ENCODE measurements at regions not wholly inside any gene's neighbourhood (a gene's known extent, or its start where the extent isn't known, plus 50 kb on each side); places are given as distances from the start of the nearest gene placed in this dataset.

DNA sequence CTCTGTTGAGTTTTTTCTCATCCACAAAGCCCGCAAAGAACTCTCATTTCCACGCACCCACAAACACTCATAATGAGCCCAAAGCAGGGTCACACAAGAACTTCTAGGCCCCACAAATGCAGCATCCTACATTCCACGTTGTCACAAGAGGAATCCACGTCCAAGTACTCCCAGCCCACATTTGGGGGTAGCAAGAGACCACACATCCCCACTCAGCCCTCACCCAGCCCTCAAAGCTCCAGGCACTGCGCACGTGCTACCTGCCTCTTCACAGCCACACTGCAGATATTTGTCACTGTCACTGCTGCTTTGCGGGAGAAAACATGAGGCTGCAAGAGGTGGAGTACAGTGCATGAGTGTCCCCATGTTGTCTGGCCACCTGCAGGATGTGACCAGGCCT, 187.6 kb upstream of the CDYL start:
- Histone ChIP-seq H3K4me2 (ENCODE audit: insufficient read depth, low read length) (no peak overlapping the region), H3K9ac (replicated peaks; ENCODE audit: extremely low read depth, insufficient read depth, low read length) (no peak overlapping the region), H3K27me3 (ENCODE audit: control insufficient read depth in 2 of 2, insufficient read depth in 2 of 2, low read length in 2 of 2) (no peaks in the 10 kb centered on the region), H3K4me3 (replicated peaks in 1 of 3; ENCODE audit: insufficient read depth in 1 of 3, low read depth in 1 of 3, low read length in 3 of 3) (no peak overlapping the region), H4K20me1 (replicated peaks; ENCODE audit: control insufficient read depth, extremely low read depth, insufficient read depth, low read length) (no peaks in the 10 kb centered on the region), H3K4me1 (ENCODE audit: control insufficient read depth, extremely low read depth, insufficient read depth, low read length) (no peaks in the 10 kb centered on the region), H3K9me3 (replicated peaks; ENCODE audit: control insufficient read depth, insufficient read depth, low read length) (no peaks in the 10 kb centered on the region), H3K27ac (ENCODE audit: insufficient read depth, low read depth, low read length) (no peak overlapping the region), H3K79me2 (ENCODE audit: control insufficient read depth, insufficient read depth, low read length) (no peaks in the 10 kb centered on the region), H3K9me1 (replicated peaks; ENCODE audit: control insufficient read depth, extremely low read depth, insufficient read depth, low read length) (no peaks in the 10 kb centered on the region), H3K36me3 (ENCODE audit: control insufficient read depth in 2 of 2, extremely low read depth in 1 of 2, insufficient read depth in 2 of 2, low read length in 2 of 2) (no peaks in the 10 kb centered on the region), H2AFZ (ENCODE audit: low read depth, low read length) (no peak overlapping the region)
- dilution Hi-C loops (cut with MboI; ENCODE audit: extremely low pct_ligation_motif_present, low sequenced_read_pairs) (no loop called here), intact Hi-C loops (cut with micrococcal nuclease) (no loop called here)
- TF ChIP-seq GATA2 (IDR thresholded peaks at IDR 0.05; ENCODE audit: insufficient read depth, insufficient read length, low read depth, low read length) (no peak), JUN (IDR thresholded peaks at IDR 0.05; ENCODE audit: borderline replicate concordance, insufficient read depth, insufficient read length, low read depth) (no peak), POLR2A (IDR thresholded peaks at IDR 0.05; ENCODE audit: low read depth, low read length) (no peak), FOS (IDR thresholded peaks at IDR 0.05; ENCODE audit: borderline replicate concordance, insufficient read depth, low read length) (no peak), POLR2AphosphoS5 (IDR thresholded peaks at IDR 0.05; ENCODE audit: insufficient read depth, low read depth, low read length) (no peak), MYC (IDR thresholded peaks at IDR 0.05; ENCODE audit: low read depth, low read length) (no peak), EZH2 (IDR thresholded peaks at IDR 0.05; ENCODE audit: borderline replicate concordance, low read depth, low read length, severe bottlenecking) (no peak)
- TF ChIP-seq, protein P1, sequence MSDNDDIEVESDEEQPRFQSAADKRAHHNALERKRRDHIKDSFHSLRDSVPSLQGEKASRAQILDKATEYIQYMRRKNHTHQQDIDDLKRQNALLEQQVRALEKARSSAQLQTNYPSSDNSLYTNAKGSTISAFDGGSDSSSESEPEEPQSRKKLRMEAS (IDR thresholded peaks at IDR 0.05; ENCODE audit: insufficient read depth, insufficient read length): no peak
- TF ChIP-seq, protein P2, sequence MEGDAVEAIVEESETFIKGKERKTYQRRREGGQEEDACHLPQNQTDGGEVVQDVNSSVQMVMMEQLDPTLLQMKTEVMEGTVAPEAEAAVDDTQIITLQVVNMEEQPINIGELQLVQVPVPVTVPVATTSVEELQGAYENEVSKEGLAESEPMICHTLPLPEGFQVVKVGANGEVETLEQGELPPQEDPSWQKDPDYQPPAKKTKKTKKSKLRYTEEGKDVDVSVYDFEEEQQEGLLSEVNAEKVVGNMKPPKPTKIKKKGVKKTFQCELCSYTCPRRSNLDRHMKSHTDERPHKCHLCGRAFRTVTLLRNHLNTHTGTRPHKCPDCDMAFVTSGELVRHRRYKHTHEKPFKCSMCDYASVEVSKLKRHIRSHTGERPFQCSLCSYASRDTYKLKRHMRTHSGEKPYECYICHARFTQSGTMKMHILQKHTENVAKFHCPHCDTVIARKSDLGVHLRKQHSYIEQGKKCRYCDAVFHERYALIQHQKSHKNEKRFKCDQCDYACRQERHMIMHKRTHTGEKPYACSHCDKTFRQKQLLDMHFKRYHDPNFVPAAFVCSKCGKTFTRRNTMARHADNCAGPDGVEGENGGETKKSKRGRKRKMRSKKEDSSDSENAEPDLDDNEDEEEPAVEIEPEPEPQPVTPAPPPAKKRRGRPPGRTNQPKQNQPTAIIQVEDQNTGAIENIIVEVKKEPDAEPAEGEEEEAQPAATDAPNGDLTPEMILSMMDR (IDR thresholded peaks at IDR 0.05; ENCODE audit: extremely low read depth in 1 of 2, insufficient read depth in 1 of 2, low read depth in 1 of 2, low read length in 2 of 2): no peak
- POLR2A ChIA-PET: no interaction called here
- no peak for FAIRE-seq
- no peak for DNase-seq (ENCODE audit: low read depth, low spot score)
- CTCF ChIA-PET: no interaction called here
- no TSS peak for BruUV-seq (replicated peaks)
